ENCODE measurements at regions not wholly inside any gene's neighbourhood (a gene's known extent, or its start where the extent isn't known, plus 50 kb on each side); places are given as distances from the start of the nearest gene placed in this dataset.

GRCh38 chr2:83654091-83654611, 804.9 kb downstream of the SUCLG1 start:
- H3K4me3 ChIP-seq (replicated peaks; ENCODE audit: low read depth, low read length): no peak overlapping the region
- TF ChIP-seq CTCF (IDR thresholded peaks at IDR 0.05; ENCODE audit: low read depth, low read length, missing control alignments): no peak
- no peak for DNase-seq (ENCODE audit: extremely low read depth, low read depth)

- TF ChIP-seq CTCF (IDR thresholded peaks at IDR 0.05; ENCODE audit: low read depth, low read length, missing control alignments): no peak
- no peak for DNase-seq (ENCODE audit: extremely low read depth, low read depth)
- H3K4me3 ChIP-seq (replicated peaks; ENCODE audit: low read depth, low read length): no peak overlapping the region
Observed at GRCh38 chr2:83650898-83651297, 808.2 kb downstream of the SUCLG1 start.

- no peak for TF ChIP-seq CTCF (IDR thresholded peaks at IDR 0.05; ENCODE audit: low read depth, low read length, missing control alignments)
- no peak for DNase-seq (ENCODE audit: extremely low read depth, low read depth)
Observed at GRCh38 chr2:83650161-83650560, 808.9 kb downstream of the SUCLG1 start.

GRCh38 chr2:83640506-83640905, 818.6 kb downstream of the SUCLG1 start:
- TF ChIP-seq CTCF (IDR thresholded peaks at IDR 0.05; ENCODE audit: low read depth, low read length, missing control alignments): no peak
- no peak overlapping the region for H3K4me3 ChIP-seq (replicated peaks; ENCODE audit: low read depth, low read length)
- DNase-seq (ENCODE audit: extremely low read depth, low read depth): no peak

More at GRCh38 chr2:83650161-83650560, 808.9 kb downstream of the SUCLG1 start:
- H3K4me3 ChIP-seq (replicated peaks; ENCODE audit: low read depth, low read length): no peak overlapping the region

- DNase-seq (ENCODE audit: extremely low read depth, low read depth): no peak
- H3K4me3 ChIP-seq (replicated peaks; ENCODE audit: low read depth, low read length): no peak overlapping the region
- TF ChIP-seq CTCF (IDR thresholded peaks at IDR 0.05; ENCODE audit: low read depth, low read length, missing control alignments): no peak
Observed at GRCh38 chr2:83633423-83633822, 825.7 kb downstream of the SUCLG1 start.

GRCh38 chr2:83630351-83630750, 828.7 kb downstream of the SUCLG1 start:
- no peak overlapping the region for H3K4me3 ChIP-seq (replicated peaks; ENCODE audit: low read depth, low read length)
- no peak for TF ChIP-seq CTCF (IDR thresholded peaks at IDR 0.05; ENCODE audit: low read depth, low read length, missing control alignments)
- DNase-seq (ENCODE audit: extremely low read depth, low read depth): no peak

GRCh38 chr2:83615511-83615910, 843.6 kb downstream of the SUCLG1 start:
- no peak for DNase-seq (ENCODE audit: extremely low read depth, low read depth)
- TF ChIP-seq CTCF (IDR thresholded peaks at IDR 0.05; ENCODE audit: low read depth, low read length, missing control alignments): no peak
- H3K4me3 ChIP-seq (replicated peaks; ENCODE audit: low read depth, low read length): no peak overlapping the region
